IPS-NIHi11 (cell line): ENCODE measurements at regions not wholly inside any gene's neighbourhood (a gene's known extent, or its start where the extent isn't known, plus 50 kb on each side); places are given as distances from the start of the nearest gene placed in this dataset.
"Not testable (repeated sequence)": the region's sequence is repeated elsewhere in the genome, so short reads cannot be mapped to it uniquely, and the experiment has no call there.

Experiments used
- DNase-seq: peaks from one replicate; pipeline ENCODE4 v3.0.0; 2012; ENCODE audit warnings: mixed read lengths, low spot score

DNA sequence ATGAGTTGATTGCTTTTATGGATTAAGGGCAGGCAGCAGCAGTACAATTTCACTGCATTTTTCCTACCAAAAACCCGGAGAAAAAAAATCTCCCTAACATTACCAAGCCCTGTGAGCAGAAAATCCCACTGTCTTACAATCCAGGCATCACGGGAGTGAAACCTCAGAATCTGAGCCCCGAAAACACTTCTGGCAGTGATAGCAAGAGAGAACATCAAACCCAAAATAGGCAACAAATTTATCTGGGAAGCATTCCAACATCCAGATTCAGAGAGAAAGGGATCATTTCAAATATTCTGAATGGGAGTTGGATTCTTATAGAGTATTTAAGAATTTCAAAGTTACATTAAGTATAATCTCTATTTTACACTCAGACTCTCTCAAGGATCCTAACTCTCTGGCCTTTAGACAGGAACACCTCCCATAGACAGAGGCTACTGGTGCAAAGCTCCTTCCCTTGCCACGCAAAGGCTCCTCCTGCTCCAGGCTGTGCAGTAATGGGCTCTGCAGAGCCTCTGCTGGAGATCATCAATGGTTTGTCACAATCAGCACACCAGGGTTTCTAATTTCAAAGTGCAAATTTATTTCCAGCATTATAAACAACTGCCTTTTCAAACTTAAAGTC is 256.9 kb downstream of the PARM1 start:
- peak; percentile 25 for DNase-seq

DNA sequence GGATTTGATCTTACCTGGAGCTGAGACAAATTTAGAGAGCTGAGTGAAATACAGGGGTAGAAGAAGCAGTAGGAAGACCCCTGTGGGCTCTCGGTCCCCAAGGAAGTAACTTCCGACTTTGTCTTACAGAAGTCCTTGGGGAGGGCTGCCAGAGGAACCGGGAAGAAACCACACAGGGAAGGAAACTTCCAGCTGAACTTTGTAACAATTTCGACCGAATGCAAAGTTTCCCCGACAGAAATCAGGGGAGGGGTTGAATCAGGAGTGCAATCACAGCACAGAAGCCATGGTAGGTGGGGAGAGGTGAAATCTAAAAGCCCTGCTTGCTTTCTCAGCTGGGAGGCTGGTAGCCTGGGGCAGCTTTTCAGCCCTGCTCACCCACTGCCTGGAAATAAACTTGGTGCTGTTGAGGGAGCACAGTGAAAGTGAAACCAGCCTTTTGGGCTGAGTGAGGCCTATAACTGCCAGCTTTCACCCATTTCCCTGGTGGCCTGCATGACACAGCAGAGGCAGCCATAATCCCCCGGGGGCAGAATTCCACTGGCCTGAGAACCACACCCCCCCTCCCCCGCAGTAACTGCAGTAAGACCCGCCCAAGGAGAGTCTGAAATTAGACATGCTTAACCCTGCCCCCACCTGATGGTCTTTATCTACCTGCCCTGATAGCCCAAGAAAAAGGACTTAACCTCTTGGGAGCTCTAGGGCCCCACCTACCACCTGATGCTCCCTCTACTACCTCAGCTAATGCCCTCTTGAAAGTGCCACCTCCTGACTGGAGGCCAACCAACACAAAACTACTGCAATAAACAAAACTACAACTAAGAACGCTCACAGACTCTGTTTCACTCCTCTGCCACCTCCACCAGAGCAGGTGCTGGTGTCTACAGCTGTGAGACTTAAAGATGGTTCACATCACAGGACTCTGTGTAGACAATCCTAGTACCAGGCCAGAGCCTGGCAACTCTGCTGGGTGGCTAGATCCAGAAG is 248.2 kb downstream of the PARM1 start:
- DNase-seq: no peak

DNA sequence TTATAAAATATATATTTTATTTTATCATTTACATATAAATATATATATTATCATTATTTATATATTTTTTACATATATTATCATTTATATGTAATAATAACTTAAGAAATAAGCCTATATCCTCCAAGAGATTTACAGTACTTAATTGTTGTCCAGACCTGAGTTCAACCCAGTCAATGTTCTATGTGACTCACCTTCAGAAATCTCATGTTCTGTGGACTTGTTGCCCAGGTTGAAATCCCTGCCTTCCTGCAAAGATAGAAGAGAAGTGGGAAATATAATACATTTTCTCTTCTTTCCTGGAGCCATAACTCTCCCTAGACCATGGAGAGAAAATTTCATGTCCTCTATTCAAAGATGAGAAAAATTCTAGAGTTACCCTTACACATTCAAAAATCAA is 247.3 kb downstream of the PARM1 start:
- DNase-seq: no peak

GRCh38 chr4:75179510-75179909 is 246.6 kb downstream of the PARM1 start:
- DNase-seq: no peak

- DNase-seq: no peak
Measured at GRCh38 chr4:75172551-75172950, 239.6 kb downstream of the PARM1 start.

DNA sequence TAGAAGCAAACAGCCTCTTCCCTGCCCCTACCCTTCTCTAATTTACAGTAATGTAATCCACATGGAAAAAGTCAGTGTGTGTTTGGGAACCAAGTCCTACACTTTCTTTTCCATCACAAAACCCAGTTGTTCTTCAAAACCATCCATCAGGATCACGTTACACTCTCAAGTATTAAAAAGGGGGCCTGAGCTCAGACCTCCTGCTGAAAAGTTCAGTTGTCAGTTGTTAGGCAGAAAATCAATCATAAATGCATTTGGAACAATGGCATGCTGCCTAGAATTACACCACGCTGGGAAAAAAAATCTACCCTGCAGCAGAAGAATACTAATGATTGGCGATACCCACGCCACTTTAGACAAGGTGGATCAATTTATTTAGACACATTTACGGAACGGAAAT is 236.5 kb downstream of the PARM1 start:
- DNase-seq: peak; percentile 26

DNA sequence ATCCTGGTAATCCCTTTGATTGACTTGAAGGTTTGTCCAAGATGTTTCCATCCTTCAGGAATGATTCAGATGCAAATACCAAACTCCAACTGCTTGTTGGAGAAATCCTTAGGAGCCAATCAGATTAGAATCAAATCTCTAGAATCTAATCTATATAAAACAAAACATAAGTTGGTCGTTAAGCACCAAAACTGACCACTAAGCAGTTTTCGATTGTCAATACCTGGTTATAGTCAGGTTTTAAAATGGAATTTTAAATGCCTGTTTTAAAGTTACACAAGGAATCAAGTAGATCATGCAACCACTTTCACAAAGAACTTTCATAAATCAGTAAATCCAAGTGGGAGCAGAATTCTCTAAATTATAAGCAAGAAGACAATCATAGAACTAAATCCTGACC is 236.1 kb downstream of the PARM1 start:
- no peak for DNase-seq

DNA sequence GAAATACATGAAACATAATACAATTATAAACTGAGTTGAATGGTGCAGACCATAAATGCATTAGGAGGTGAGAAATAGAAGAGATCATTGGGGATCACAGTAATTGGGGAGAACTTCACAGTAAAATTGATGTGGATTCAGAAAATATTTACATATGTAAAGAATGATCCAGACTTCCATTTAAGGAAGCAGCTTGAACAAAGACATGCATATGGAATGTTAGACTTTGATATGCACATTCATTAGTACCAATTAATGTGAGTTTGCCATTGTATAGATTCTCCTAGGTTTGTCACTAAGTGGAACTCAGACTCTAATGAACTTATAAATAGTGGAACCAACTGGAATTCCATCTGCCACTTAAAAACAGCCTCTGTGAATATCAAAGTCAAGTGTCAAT is 235.6 kb downstream of the PARM1 start:
- DNase-seq: no peak

GRCh38 chr4:75165100-75165499 is 232.2 kb downstream of the PARM1 start:
- not testable (repeated sequence) for DNase-seq

- no peak for DNase-seq
Measured at GRCh38 chr4:75158451-75158850, 225.5 kb downstream of the PARM1 start.

- DNase-seq: no peak
Measured at GRCh38 chr4:75154994-75155393, 222.1 kb downstream of the PARM1 start.

GRCh38 chr4:75146223-75146622 is 213.3 kb downstream of the PARM1 start:
- no peak for DNase-seq

- no peak for DNase-seq
Measured at GRCh38 chr4:75144475-75144874, 211.6 kb downstream of the PARM1 start.

DNA sequence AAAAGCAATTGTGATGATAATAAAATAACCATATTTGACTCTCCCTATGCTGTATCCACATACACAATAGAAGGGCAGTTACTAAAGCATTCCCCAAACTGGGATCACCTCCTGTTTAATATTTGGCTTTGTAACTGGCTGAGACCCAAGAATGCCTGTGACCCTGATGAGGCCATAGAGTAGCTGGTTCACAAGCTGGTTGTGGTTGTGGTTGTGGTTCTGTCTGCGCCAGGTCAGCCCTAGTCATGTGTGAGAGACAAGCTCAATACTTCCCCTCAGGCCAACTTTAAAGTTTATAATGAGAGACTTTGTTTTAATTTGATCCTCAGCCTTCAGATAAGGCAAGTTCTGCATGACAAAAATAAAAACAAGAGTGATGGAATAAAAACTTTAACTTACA is 209.9 kb downstream of the PARM1 start:
- no peak for DNase-seq

DNA sequence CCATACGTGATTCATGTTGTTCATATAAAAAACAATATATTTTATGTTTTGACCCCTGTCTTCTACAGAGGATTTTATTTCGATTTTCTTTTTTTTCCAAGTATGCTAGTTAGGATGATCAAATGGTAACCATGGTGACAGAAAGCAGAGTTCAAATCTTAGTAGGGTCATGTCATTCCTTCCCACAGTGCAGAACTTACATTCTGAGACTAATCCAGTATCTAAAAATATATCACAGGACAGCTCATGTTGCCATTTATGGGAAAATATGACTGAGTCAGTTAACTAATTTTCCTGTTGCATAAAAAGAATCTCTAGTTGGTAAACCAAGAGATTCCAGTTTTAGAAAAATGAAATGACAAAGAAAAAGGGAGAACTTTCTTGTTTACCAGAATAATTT is 209.5 kb downstream of the PARM1 start:
- no peak for DNase-seq

DNA sequence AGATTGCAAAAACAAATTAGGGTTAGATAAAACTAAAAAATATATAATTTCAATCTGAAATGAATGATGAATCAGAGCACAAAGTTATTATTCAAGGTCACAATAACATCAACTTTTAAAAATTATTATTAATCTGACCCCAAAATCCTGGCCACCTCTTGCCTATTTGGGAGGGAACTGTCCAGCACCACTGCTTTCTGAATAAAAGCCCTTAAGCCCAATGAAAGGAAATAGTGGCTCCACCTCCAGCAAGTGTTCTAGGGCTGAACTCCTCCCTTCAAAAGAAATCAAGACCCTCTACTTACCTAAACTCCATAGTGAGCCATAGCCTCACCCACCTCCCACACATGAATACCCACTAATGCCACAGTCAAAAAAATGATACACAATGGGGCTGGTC is 208.2 kb downstream of the PARM1 start:
- peak; percentile 35 for DNase-seq

GRCh38 chr4:75137302-75137701 is 204.4 kb downstream of the PARM1 start:
- no peak for DNase-seq

- no peak for DNase-seq
Measured at GRCh38 chr4:75135068-75135825, 202.3 kb downstream of the PARM1 start.

GRCh38 chr4:75126870-75127269 is 194.0 kb downstream of the PARM1 start:
- DNase-seq: not testable (repeated sequence)

- no peak for DNase-seq
Measured at GRCh38 chr4:75126058-75126457, 193.1 kb downstream of the PARM1 start.

DNA sequence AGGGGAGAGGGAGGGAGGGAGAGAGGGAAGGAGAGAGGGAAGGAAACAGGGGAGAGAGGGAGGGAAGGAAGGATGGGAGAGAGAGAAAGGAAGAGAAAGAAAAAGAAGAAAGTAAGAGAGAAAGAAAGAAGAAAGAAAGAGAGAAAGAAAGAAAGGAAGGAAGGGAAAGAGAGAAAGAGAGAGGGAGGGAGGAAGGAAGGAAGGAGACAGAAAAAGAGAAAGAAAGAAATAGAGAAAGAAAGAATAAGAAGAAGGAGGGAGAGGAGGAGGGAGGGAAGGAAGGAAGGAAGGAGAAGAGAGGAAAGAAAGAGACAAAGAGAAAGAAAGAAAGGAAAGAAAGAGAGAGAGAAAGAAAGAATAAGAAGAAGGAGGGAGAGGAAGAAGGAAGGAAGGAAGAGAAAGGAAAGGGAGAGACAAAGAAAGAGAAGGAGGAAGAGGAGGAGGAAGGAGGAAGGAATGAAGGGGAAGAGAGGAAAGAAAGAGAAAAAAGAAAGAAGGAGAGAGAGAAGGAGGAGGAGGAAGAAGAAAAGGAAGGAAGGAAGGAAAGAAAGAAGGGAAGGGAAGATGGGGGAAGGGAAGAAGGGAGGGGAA is 189.6 kb downstream of the PARM1 start:
- no peak for DNase-seq

- no peak for DNase-seq
Measured at GRCh38 chr4:75118739-75119138, 185.8 kb downstream of the PARM1 start.
